ENCODE measurements at regions not wholly inside any gene's neighbourhood (a gene's known extent, or its start where the extent isn't known, plus 50 kb on each side); places are given as distances from the start of the nearest gene placed in this dataset.
A peak's percentile ranks its signal among the peaks of the same experiment; 100 is the strongest.

DNA sequence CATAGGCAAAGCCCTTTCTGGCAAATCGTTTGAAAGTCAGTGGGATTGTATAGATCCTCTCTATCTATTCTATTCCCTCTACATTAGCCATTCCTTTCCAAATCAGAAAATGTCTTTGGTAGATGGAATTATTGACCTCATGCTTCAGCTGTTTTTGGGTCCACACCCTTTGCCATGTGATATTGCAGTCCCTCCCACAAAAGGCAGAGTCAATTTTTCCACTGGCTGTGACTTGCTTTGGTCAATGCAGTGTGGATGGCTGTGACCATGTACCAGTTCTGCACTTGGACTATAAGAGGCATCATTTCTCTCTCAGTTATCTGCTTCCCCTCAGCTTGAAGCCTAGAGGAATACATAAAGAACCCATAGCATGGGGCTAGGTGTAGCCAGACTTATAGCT is 332.9 kb downstream of the PTEN start:
- no peak for DNase-seq (ENCODE audit: low spot score)
- H3K9me3 ChIP-seq (replicated peaks in 1 of 2; ENCODE audit: control insufficient read depth in 2 of 2, insufficient read depth in 1 of 2, low read depth in 1 of 2, low read length in 2 of 2), result peaks cover 0 to 2% of the 10 kb centered on the region in 2 donors
- no peaks in the 10 kb centered on the region for H3K79me1 ChIP-seq (ENCODE audit: low read depth, low read length)
- H4K91ac ChIP-seq (ENCODE audit: low read depth, low read length, poor library complexity), result no peak overlapping the region
- no CpG with 5 or more reads among the region's 1 CpG for WGBS, 2 donors (ENCODE audit: extremely low coverage in 2 of 2, insufficient read length in 2 of 2, insufficient replicate concordance in 1 of 2)
- no peak overlapping the region for H2AFZ ChIP-seq (ENCODE audit: low read length)
- no peak overlapping the region for H3K18ac ChIP-seq (ENCODE audit: low read length)
- H3K4me3 ChIP-seq (ENCODE audit: low read length in 2 of 2), result no peak overlapping the region
- H3K14ac ChIP-seq (ENCODE audit: low read length), result no peak overlapping the region
- no peak overlapping the region for H3K4ac ChIP-seq (ENCODE audit: low read length)
- no peaks in the 10 kb centered on the region for H3K36me3 ChIP-seq (replicated peaks in 1 of 2; ENCODE audit: control insufficient read depth in 2 of 2, insufficient read depth in 2 of 2, low read length in 2 of 2)
- no peak overlapping the region for H3K9ac ChIP-seq (ENCODE audit: low read depth, low read length, poor library complexity)
- H3K23ac ChIP-seq (ENCODE audit: low read depth, low read length, poor library complexity), result no peak overlapping the region
- no peak overlapping the region for H3K27ac ChIP-seq (replicated peaks; ENCODE audit: low read length)
- no peak overlapping the region for H4K8ac ChIP-seq (ENCODE audit: low read depth, low read length)
- H3K4me2 ChIP-seq (ENCODE audit: insufficient read depth, low read length, poor library complexity, severe bottlenecking), result no peak overlapping the region
- H2BK120ac ChIP-seq (ENCODE audit: low read depth, low read length), result no peak overlapping the region
- no peak overlapping the region for H2BK5ac ChIP-seq (ENCODE audit: low read length)
- H2BK12ac ChIP-seq (ENCODE audit: low read length), result no peak overlapping the region
- no peak overlapping the region for H2BK15ac ChIP-seq (ENCODE audit: low read length)
- no peaks in the 10 kb centered on the region for H3K27me3 ChIP-seq (ENCODE audit: control insufficient read depth in 3 of 3, insufficient read depth in 3 of 3, low read depth in 1 of 3, low read length in 3 of 3)
- no peak overlapping the region for H2AK5ac ChIP-seq (ENCODE audit: low read depth, low read length)
- peaks cover 6% of the 10 kb centered on the region in 2 donors for H3K4me1 ChIP-seq (ENCODE audit: control insufficient read depth in 2 of 2, insufficient read depth in 1 of 2, low read depth in 1 of 2, low read length in 2 of 2)

DNA sequence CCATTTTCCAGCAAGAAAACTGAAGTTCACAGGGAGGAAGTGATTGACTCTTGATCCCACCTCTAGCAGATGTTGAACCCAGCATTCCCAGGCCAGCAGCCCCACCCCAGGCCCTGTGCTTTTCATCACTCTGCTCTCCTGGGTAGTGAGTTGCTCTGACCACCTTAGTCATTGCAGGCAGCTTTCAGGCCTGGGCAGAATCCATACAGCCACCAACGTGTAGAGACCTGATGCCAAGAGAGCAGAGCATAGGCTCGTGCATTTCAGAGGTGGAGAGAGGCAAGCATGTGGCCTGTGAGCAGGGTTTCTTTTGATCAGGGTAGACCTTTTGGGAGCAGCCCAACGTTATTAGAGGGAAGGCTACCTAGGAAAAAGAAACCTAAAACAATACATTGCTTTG is 334.6 kb downstream of the PTEN start:
- no peak overlapping the region for H2BK120ac ChIP-seq (ENCODE audit: low read depth, low read length)
- no peak overlapping the region for H2BK5ac ChIP-seq (ENCODE audit: low read length)
- H3K4me1 ChIP-seq (ENCODE audit: control insufficient read depth in 2 of 2, insufficient read depth in 1 of 2, low read depth in 1 of 2, low read length in 2 of 2), result peaks cover 6% of the 10 kb centered on the region in 2 donors
- H3K79me1 ChIP-seq (ENCODE audit: low read depth, low read length), result no peaks in the 10 kb centered on the region
- H3K4ac ChIP-seq (ENCODE audit: low read length), result no peak overlapping the region
- no peaks in the 10 kb centered on the region for H3K27me3 ChIP-seq (ENCODE audit: control insufficient read depth in 3 of 3, insufficient read depth in 3 of 3, low read depth in 1 of 3, low read length in 3 of 3)
- H2AFZ ChIP-seq (ENCODE audit: low read length), result no peak overlapping the region
- peaks cover 0 to 2% of the 10 kb centered on the region in 2 donors for H3K9me3 ChIP-seq (replicated peaks in 1 of 2; ENCODE audit: control insufficient read depth in 2 of 2, insufficient read depth in 1 of 2, low read depth in 1 of 2, low read length in 2 of 2)
- WGBS, 2 donors (ENCODE audit: extremely low coverage in 2 of 2, insufficient read length in 2 of 2, insufficient replicate concordance in 1 of 2), result no CpG with 5 or more reads among the region's 3 CpGs
- H3K4me2 ChIP-seq (ENCODE audit: insufficient read depth, low read length, poor library complexity, severe bottlenecking), result no peak overlapping the region
- H3K27ac ChIP-seq (replicated peaks; ENCODE audit: low read length), result no peak overlapping the region
- peak overlapping the region; percentile 17 for H3K18ac ChIP-seq (ENCODE audit: low read length)
- H3K14ac ChIP-seq (ENCODE audit: low read length), result no peak overlapping the region
- no peak overlapping the region for H4K91ac ChIP-seq (ENCODE audit: low read depth, low read length, poor library complexity)
- H2BK12ac ChIP-seq (ENCODE audit: low read length), result no peak overlapping the region
- no peaks in the 10 kb centered on the region for H3K36me3 ChIP-seq (replicated peaks in 1 of 2; ENCODE audit: control insufficient read depth in 2 of 2, insufficient read depth in 2 of 2, low read length in 2 of 2)
- H3K23ac ChIP-seq (ENCODE audit: low read depth, low read length, poor library complexity), result no peak overlapping the region
- H2AK5ac ChIP-seq (ENCODE audit: low read depth, low read length), result no peak overlapping the region
- no peak overlapping the region for H3K4me3 ChIP-seq (ENCODE audit: low read length in 2 of 2)
- no peak overlapping the region for H3K9ac ChIP-seq (ENCODE audit: low read depth, low read length, poor library complexity)
- DNase-seq (ENCODE audit: low spot score), result no peak
- no peak overlapping the region for H2BK15ac ChIP-seq (ENCODE audit: low read length)
- H4K8ac ChIP-seq (ENCODE audit: low read depth, low read length), result no peak overlapping the region

DNA sequence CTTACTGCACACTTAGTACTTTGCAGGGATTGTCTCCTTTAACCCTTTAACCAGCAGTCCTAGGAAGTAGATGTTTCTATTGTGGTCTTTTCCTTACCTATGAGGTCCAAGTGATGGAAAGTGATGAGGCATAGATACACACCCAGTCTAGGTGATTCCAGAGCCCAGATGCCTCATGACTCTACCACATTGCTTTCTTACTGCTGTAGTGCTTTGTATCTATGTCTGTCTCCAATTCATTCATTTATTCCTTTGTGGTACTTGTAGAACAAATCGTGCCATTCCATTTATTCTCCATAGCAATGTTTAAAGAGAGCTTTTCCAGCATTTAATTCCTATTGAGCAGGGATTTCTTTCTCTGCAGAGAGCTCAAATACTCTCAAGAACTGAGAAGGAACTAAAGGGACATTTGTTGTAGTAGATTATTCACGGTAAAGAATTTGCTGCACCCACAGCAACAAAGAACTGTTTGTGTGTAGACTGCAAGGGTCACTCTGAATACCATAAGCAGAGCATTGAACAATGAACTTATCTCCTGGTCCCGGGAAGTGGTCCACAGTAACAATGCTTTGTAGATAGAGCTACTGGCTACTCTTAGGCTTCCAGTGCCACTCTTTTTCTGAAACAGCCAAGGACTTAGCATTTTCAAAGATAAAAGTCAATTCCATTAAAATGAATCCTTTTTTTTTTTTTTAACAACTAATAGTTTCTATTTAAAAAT is 337.0 kb downstream of the PTEN start:
- Histone ChIP-seq H3K27me3 (ENCODE audit: control insufficient read depth in 3 of 3, insufficient read depth in 3 of 3, low read depth in 1 of 3, low read length in 3 of 3) (no peaks in the 10 kb centered on the region), H3K36me3 (replicated peaks in 1 of 2; ENCODE audit: control insufficient read depth in 2 of 2, insufficient read depth in 2 of 2, low read length in 2 of 2) (no peaks in the 10 kb centered on the region), H3K79me1 (ENCODE audit: low read depth, low read length) (no peaks in the 10 kb centered on the region), H3K4ac (ENCODE audit: low read length) (no peak overlapping the region), H3K18ac (ENCODE audit: low read length) (no peak overlapping the region), H2AK5ac (ENCODE audit: low read depth, low read length) (no peak overlapping the region), H2AFZ (ENCODE audit: low read length) (no peak overlapping the region), H3K9me3 (replicated peaks in 1 of 2; ENCODE audit: control insufficient read depth in 2 of 2, insufficient read depth in 1 of 2, low read depth in 1 of 2, low read length in 2 of 2) (peaks cover 0 to 2% of the 10 kb centered on the region in 2 donors), H3K4me2 (ENCODE audit: insufficient read depth, low read length, poor library complexity, severe bottlenecking) (no peak overlapping the region), H2BK12ac (ENCODE audit: low read length) (no peak overlapping the region), H4K91ac (ENCODE audit: low read depth, low read length, poor library complexity) (no peak overlapping the region), H3K9ac (ENCODE audit: low read depth, low read length, poor library complexity) (no peak overlapping the region), H2BK120ac (ENCODE audit: low read depth, low read length) (no peak overlapping the region), H3K23ac (ENCODE audit: low read depth, low read length, poor library complexity) (no peak overlapping the region), H3K27ac (replicated peaks; ENCODE audit: low read length) (no peak overlapping the region), H4K8ac (ENCODE audit: low read depth, low read length) (no peak overlapping the region), H3K4me1 (ENCODE audit: control insufficient read depth in 2 of 2, insufficient read depth in 1 of 2, low read depth in 1 of 2, low read length in 2 of 2) (peaks cover 4 to 6% of the 10 kb centered on the region in 2 donors), H3K4me3 (ENCODE audit: low read length in 2 of 2) (no peak overlapping the region), H2BK15ac (ENCODE audit: low read length) (no peak overlapping the region), H3K14ac (ENCODE audit: low read length) (no peak overlapping the region), H2BK5ac (ENCODE audit: low read length) (no peak overlapping the region)
- WGBS, 2 donors (ENCODE audit: extremely low coverage in 2 of 2, insufficient read length in 2 of 2, insufficient replicate concordance in 1 of 2), result no CpG with 5 or more reads among the region's 3 CpGs
- DNase-seq (ENCODE audit: low spot score), result peak; percentile 12

DNA sequence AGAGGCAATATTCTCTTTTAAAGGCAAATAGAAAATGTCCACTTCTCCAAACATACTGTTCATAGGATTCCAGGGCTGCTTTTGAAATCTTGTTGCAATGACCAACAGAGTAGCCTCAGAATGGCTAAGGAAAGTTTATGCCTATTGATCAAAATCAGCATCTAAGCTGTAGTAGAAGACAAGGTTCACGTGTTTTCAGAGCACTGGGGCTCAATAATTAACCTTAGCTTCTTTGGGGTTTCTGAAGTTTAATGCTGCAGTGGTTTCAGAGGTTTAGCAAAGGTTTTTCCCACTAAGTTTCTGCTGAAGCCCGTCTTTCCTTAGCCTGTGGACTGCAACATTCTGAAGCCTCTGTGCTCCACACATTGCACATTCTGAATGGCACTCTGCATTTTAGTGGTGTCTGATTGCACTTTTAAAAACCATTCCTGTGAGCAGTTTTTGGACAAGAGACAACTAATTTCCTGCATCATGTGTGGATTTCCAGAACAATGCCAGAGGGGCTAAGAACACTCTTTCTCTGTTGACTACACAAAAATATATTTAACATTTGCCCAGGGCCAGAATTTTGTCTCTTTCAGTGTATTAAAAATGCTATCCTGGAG is 342.5 kb downstream of the PTEN start:
- no peak overlapping the region for H4K8ac ChIP-seq (ENCODE audit: low read depth, low read length)
- H3K18ac ChIP-seq (ENCODE audit: low read length), result no peak overlapping the region
- H3K27me3 ChIP-seq (ENCODE audit: control insufficient read depth in 3 of 3, insufficient read depth in 3 of 3, low read depth in 1 of 3, low read length in 3 of 3), result no peaks in the 10 kb centered on the region
- H2BK120ac ChIP-seq (ENCODE audit: low read depth, low read length), result no peak overlapping the region
- H3K4me1 ChIP-seq (ENCODE audit: control insufficient read depth in 2 of 2, insufficient read depth in 1 of 2, low read depth in 1 of 2, low read length in 2 of 2), result peaks cover 2% of the 10 kb centered on the region in 2 donors
- DNase-seq (ENCODE audit: low spot score), result no peak
- H2BK5ac ChIP-seq (ENCODE audit: low read length), result no peak overlapping the region
- no peak overlapping the region for H3K27ac ChIP-seq (replicated peaks; ENCODE audit: low read length)
- no peaks in the 10 kb centered on the region for H3K9me3 ChIP-seq (replicated peaks in 1 of 2; ENCODE audit: control insufficient read depth in 2 of 2, insufficient read depth in 1 of 2, low read depth in 1 of 2, low read length in 2 of 2)
- H3K23ac ChIP-seq (ENCODE audit: low read depth, low read length, poor library complexity), result no peak overlapping the region
- no peak overlapping the region for H3K4ac ChIP-seq (ENCODE audit: low read length)
- no CpG with 5 or more reads among the region's 2 CpGs for WGBS, 2 donors (ENCODE audit: extremely low coverage in 2 of 2, insufficient read length in 2 of 2, insufficient replicate concordance in 1 of 2)
- H2BK12ac ChIP-seq (ENCODE audit: low read length), result no peak overlapping the region
- H3K4me3 ChIP-seq (ENCODE audit: low read length in 2 of 2), result no peak overlapping the region
- H3K9ac ChIP-seq (ENCODE audit: low read depth, low read length, poor library complexity), result no peak overlapping the region
- H3K79me1 ChIP-seq (ENCODE audit: low read depth, low read length), result no peaks in the 10 kb centered on the region
- H4K91ac ChIP-seq (ENCODE audit: low read depth, low read length, poor library complexity), result no peak overlapping the region
- no peak overlapping the region for H2AFZ ChIP-seq (ENCODE audit: low read length)
- no peak overlapping the region for H3K4me2 ChIP-seq (ENCODE audit: insufficient read depth, low read length, poor library complexity, severe bottlenecking)
- no peak overlapping the region for H2AK5ac ChIP-seq (ENCODE audit: low read depth, low read length)
- H3K14ac ChIP-seq (ENCODE audit: low read length), result no peak overlapping the region
- H2BK15ac ChIP-seq (ENCODE audit: low read length), result no peak overlapping the region
- no peaks in the 10 kb centered on the region for H3K36me3 ChIP-seq (replicated peaks in 1 of 2; ENCODE audit: control insufficient read depth in 2 of 2, insufficient read depth in 2 of 2, low read length in 2 of 2)
